ENCODE measurements at regions not wholly inside any gene's neighbourhood (a gene's known extent, or its start where the extent isn't known, plus 50 kb on each side); places are given as distances from the start of the nearest gene placed in this dataset.
"Not testable (repeated sequence)": the region's sequence is repeated elsewhere in the genome, so short reads cannot be mapped to it uniquely, and the experiment has no call there.

- DNase-seq, result no peak
Measured at GRCh38 chrX:44674906-44675305, 132.2 kb upstream of the FUNDC1 start.

- DNase-seq, result no peak
Measured at GRCh38 chrX:44669626-44670025, 127.0 kb upstream of the FUNDC1 start.

- DNase-seq, result no peak
Measured at GRCh38 chrX:44667771-44668170, 125.1 kb upstream of the FUNDC1 start.

GRCh38 chrX:44657718-44658246 lies 115.1 kb upstream of the FUNDC1 start:
- not testable (repeated sequence) for DNase-seq

- peak in 1 of 2 experiments; percentile 1 for DNase-seq
Measured at GRCh38 chrX:44651358-44651757, 108.7 kb upstream of the FUNDC1 start.

GRCh38 chrX:44643723-44644122 lies 101.1 kb upstream of the FUNDC1 start:
- DNase-seq, result no peak

GRCh38 chrX:44637282-44637681 lies 94.6 kb upstream of the FUNDC1 start:
- DNase-seq, result no peak

GRCh38 chrX:44621078-44621477 lies 78.4 kb upstream of the FUNDC1 start:
- DNase-seq, result no peak

- DNase-seq, result no peak
Measured at GRCh38 chrX:44619039-44619438, 76.4 kb upstream of the FUNDC1 start.

GRCh38 chrX:44596277-44596676 lies 53.6 kb upstream of the FUNDC1 start:
- DNase-seq, result no peak
